Left lobe of liver (tissue), 2 donors: ENCODE measurements at regions not wholly inside any gene's neighbourhood (a gene's known extent, or its start where the extent isn't known, plus 50 kb on each side); places are given as distances from the start of the nearest gene placed in this dataset.
A peak's percentile ranks its signal among the peaks of the same experiment; 100 is the strongest.
"Not testable (repeated sequence)": the region's sequence is repeated elsewhere in the genome, so short reads cannot be mapped to it uniquely, and the experiment has no call there.

ENCODE experiments used
- ATAC-seq: fragments of 200-7000 bp; cut with Tn5 transposase; one replicate; pipeline ENCODE4 v1.9.1; 2020; ENCODE audit warnings: mild to moderate bottlenecking, moderate library complexity
- DNase-seq: peaks from one replicate; pipeline ENCODE4 v3.0.0-alpha.2; 2020; ENCODE audit warnings: low spot score
- donor health status: DM: no; HTN: no; CAD: no; lungs with moderate emphysema.
- donor health status: DM: no; HTN: yes; CAD: no.

- no peak for ATAC-seq
These were observed 105.5 kb upstream of the SMAD3 start for GRCh38 chr15:66959875-66960274.

GRCh38 chr15:66960519-66960918 lies 104.9 kb upstream of the SMAD3 start:
- ATAC-seq (no peak), DNase-seq (no peak)

More at GRCh38 chr15:66959875-66960274, 105.5 kb upstream of the SMAD3 start:
- no peak for DNase-seq

- ATAC-seq, result no peak
- no peak for DNase-seq
These were observed 104.0 kb upstream of the SMAD3 start for GRCh38 chr15:66961407-66961884.

GRCh38 chr15:66961901-66962300 lies 103.5 kb upstream of the SMAD3 start:
- ATAC-seq, result no peak
- no peak for DNase-seq

- ATAC-seq (no peak), DNase-seq (no peak)
These were observed 102.9 kb upstream of the SMAD3 start for GRCh38 chr15:66962522-66962921.

GRCh38 chr15:66963084-66963483 lies 102.3 kb upstream of the SMAD3 start:
- ATAC-seq (no peak), DNase-seq (peak; percentile 27)

- DNase-seq (peak; percentile 4), ATAC-seq (no peak)
These were observed 101.7 kb upstream of the SMAD3 start for GRCh38 chr15:66963710-66964109.

- DNase-seq (peak; percentile 30), ATAC-seq (no peak)
These were observed 101.2 kb upstream of the SMAD3 start for GRCh38 chr15:66964111-66964738.

- DNase-seq, result peak; percentile 18
- no peak for ATAC-seq
These were observed 100.6 kb upstream of the SMAD3 start for GRCh38 chr15:66964791-66965190.

- ATAC-seq, result no peak
- DNase-seq, result peak; percentile 19
These were observed 100.1 kb upstream of the SMAD3 start for GRCh38 chr15:66965201-66965900.

- ATAC-seq (no peak), DNase-seq (no peak)
These were observed 99.1 kb upstream of the SMAD3 start for GRCh38 chr15:66966256-66966655.

GRCh38 chr15:66968806-66969596 lies 96.4 kb upstream of the SMAD3 start:
- no peak for ATAC-seq
- DNase-seq, result peak; percentile 6

- ATAC-seq, result not testable (repeated sequence)
- DNase-seq, result peak; percentile 24
These were observed 91.3 kb upstream of the SMAD3 start for GRCh38 chr15:66974131-66974530.

- not testable (repeated sequence) for ATAC-seq
- DNase-seq, result peak; percentile 27
These were observed 89.2 kb upstream of the SMAD3 start for GRCh38 chr15:66976106-66976640.

- not testable (repeated sequence) for ATAC-seq, DNase-seq
These were observed 85.1 kb upstream of the SMAD3 start for GRCh38 chr15:66980326-66980725.

GRCh38 chr15:66981771-66982170 lies 83.6 kb upstream of the SMAD3 start:
- DNase-seq (peak; percentile 30), ATAC-seq (peak; percentile 23)

- ATAC-seq (no peak), DNase-seq (peak; percentile 10)
These were observed 83.2 kb upstream of the SMAD3 start for GRCh38 chr15:66982250-66982649.

- ATAC-seq (no peak), DNase-seq (peak; percentile 24)
These were observed 82.6 kb upstream of the SMAD3 start for GRCh38 chr15:66982816-66983215.

- no peak for ATAC-seq
These were observed 79.7 kb upstream of the SMAD3 start for GRCh38 chr15:66985653-66986052.

GRCh38 chr15:66986951-66987350 lies 78.5 kb upstream of the SMAD3 start:
- ATAC-seq, result no peak

More at GRCh38 chr15:66985653-66986052, 79.7 kb upstream of the SMAD3 start:
- no peak for DNase-seq

GRCh38 chr15:66993090-66993489 lies 72.3 kb upstream of the SMAD3 start:
- DNase-seq (no peak), ATAC-seq (no peak)

More at GRCh38 chr15:66986951-66987350, 78.5 kb upstream of the SMAD3 start:
- DNase-seq, result no peak
